Neural progenitor cell (in vitro differentiated cells): ENCODE measurements at regions not wholly inside any gene's neighbourhood (a gene's known extent, or its start where the extent isn't known, plus 50 kb on each side); places are given as distances from the start of the nearest gene placed in this dataset.

Experiments used
- DNase-seq: peaks from one replicate; pipeline ENCODE4 v3.0.0-alpha.2; 2016; ENCODE audit warnings: low spot score
- H2AFZ ChIP-seq: fragments of 200-600 bp; sonication (generic); replicated peaks from 2 replicates; pipeline ENCODE4 v1.6.1; 2016; ENCODE audit warnings: antibody characterized with exemption
- H3F3A ChIP-seq: fragments of 200-600 bp; sonication (generic); 2 replicates; pipeline ENCODE4 v1.6.1; 2016; ENCODE audit warnings: antibody characterized with exemption, low read depth
- H3K27ac ChIP-seq: fragments of 200-600 bp; sonication (generic); 2 replicates; pipeline ENCODE4 v1.5.1; 2016; ENCODE audit warnings: mild to moderate bottlenecking
- H3K27me3 ChIP-seq: fragments of 200-600 bp; sonication (generic); 2 replicates; pipeline ENCODE4 v1.6.1; 2016; ENCODE audit warnings: mild to moderate bottlenecking, moderate library complexity
- H3K36me3 ChIP-seq: fragments of 200-600 bp; sonication (generic); 2 replicates; pipeline ENCODE4 v1.5.1; 2016
- H3K4me1 ChIP-seq: fragments of 200-600 bp; sonication (generic); 2 replicates; pipeline ENCODE4 v1.6.1; 2016; ENCODE audit warnings: mixed run types
- H3K4me2 ChIP-seq: fragments of 200-600 bp; sonication (generic); 2 replicates; pipeline ENCODE4 v1.6.1; 2016
- H3K4me3 ChIP-seq: fragments of 200-600 bp; sonication (generic); 2 replicates; pipeline ENCODE4 v1.5.1; 2016
- H3K79me2 ChIP-seq: fragments of 200-600 bp; sonication (generic); 2 replicates; pipeline ENCODE4 v1.6.1; 2016; ENCODE audit warnings: low read depth
- H3K9ac ChIP-seq: fragments of 200-600 bp; sonication (generic); 2 replicates; pipeline ENCODE4 v1.6.1; 2016
- H3K9me3 ChIP-seq: fragments of 200-600 bp; sonication (generic); 2 replicates; pipeline ENCODE4 v1.5.1; 2016; ENCODE audit warnings: low read depth
- H4K20me1 ChIP-seq: fragments of 200-600 bp; sonication (generic); 2 replicates; pipeline ENCODE4 v1.6.1; 2016; ENCODE audit warnings: low read depth
- H3K27ac Mint-ChIP-seq: 3 replicates; pipeline ENCODE4 v1.8.0; 2021; ENCODE audit warnings: mixed read lengths
- H3K27me3 Mint-ChIP-seq: 2 replicates; pipeline ENCODE4 v1.8.0; 2022; ENCODE audit warnings: low read depth, mild to moderate bottlenecking, inconsistent platforms, moderate library complexity, mixed read lengths; ENCODE audit not compliant: insufficient read depth
- H3K36me3 Mint-ChIP-seq: 3 replicates; pipeline ENCODE4 v1.8.0; 2021; ENCODE audit warnings: mixed read lengths
- H3K4me1 Mint-ChIP-seq: 3 replicates; pipeline ENCODE4 v1.8.0; 2021; ENCODE audit warnings: mixed read lengths
- H3K4me3 Mint-ChIP-seq: 3 replicates; pipeline ENCODE4 v1.8.0; 2021; ENCODE audit warnings: mild to moderate bottlenecking, moderate library complexity, mixed read lengths
- H3K9me3 Mint-ChIP-seq: 3 replicates; pipeline ENCODE4 v1.8.0; 2020; ENCODE audit warnings: mixed read lengths
- CTCF ChIP-seq: fragments of 200-600 bp; sonication (generic); IDR thresholded peaks from 2 replicates; pipeline ENCODE4 v1.5.1; 2017; ENCODE audit warnings: antibody characterized with exemption, mild to moderate bottlenecking
- EZH2 ChIP-seq: fragments of 200-600 bp; sonication (generic); IDR thresholded peaks from 2 replicates; pipeline ENCODE4 v1.6.1; 2017; ENCODE audit warnings: antibody characterized with exemption, mild to moderate bottlenecking, moderate library complexity
- EZH2phosphoT487 ChIP-seq: fragments of 200-600 bp; sonication (generic); IDR thresholded peaks from 2 replicates; pipeline ENCODE4 v1.6.1; 2017; ENCODE audit warnings: antibody characterized with exemption

GRCh38 chr2:38435775-38436174, 58.7 kb upstream of the ATL2 start:
- Mint-ChIP-seq H3K4me1 (peaks cover 23% of the 10 kb centered on the region), H3K27ac (no peak overlapping the region), H3K27me3 (peaks cover 9% of the 10 kb centered on the region), H3K36me3 (no peaks in the 10 kb centered on the region), H3K4me3 (no peak overlapping the region), H3K9me3 (peaks cover 6% of the 10 kb centered on the region)
- Histone ChIP-seq H3K36me3 (no peaks in the 10 kb centered on the region), H3K4me1 (peaks cover under 1% of the 10 kb centered on the region), H3F3A (peaks cover 6% of the 10 kb centered on the region), H3K4me2 (no peak overlapping the region), H3K9ac (no peak overlapping the region), H3K9me3 (no peaks in the 10 kb centered on the region), H3K79me2 (no peaks in the 10 kb centered on the region), H4K20me1 (no peaks in the 10 kb centered on the region), H2AFZ (no peak overlapping the region), H3K27ac (no peak overlapping the region), H3K4me3 (no peak overlapping the region), H3K27me3 (no peaks in the 10 kb centered on the region)
- no peak for DNase-seq
- no peak for TF ChIP-seq EZH2
- TF ChIP-seq EZH2phosphoT487 = no peak
- no peak for TF ChIP-seq CTCF

- Mint-ChIP-seq H3K27me3 (peaks cover 9% of the 10 kb centered on the region), H3K4me1 (peaks cover 29% of the 10 kb centered on the region), H3K4me3 (no peak overlapping the region), H3K9me3 (peaks cover 6% of the 10 kb centered on the region), H3K36me3 (no peaks in the 10 kb centered on the region), H3K27ac (no peak overlapping the region)
- Histone ChIP-seq H3K4me2 (no peak overlapping the region), H3F3A (peaks cover 6% of the 10 kb centered on the region), H3K79me2 (no peaks in the 10 kb centered on the region), H2AFZ (no peak overlapping the region), H3K27me3 (no peaks in the 10 kb centered on the region), H3K36me3 (no peaks in the 10 kb centered on the region), H3K4me3 (no peak overlapping the region), H3K9ac (no peak overlapping the region), H3K4me1 (no peaks in the 10 kb centered on the region), H3K9me3 (no peaks in the 10 kb centered on the region), H3K27ac (no peak overlapping the region), H4K20me1 (no peaks in the 10 kb centered on the region)
- no peak for TF ChIP-seq CTCF
- TF ChIP-seq EZH2phosphoT487 = no peak
- no peak for TF ChIP-seq EZH2
- no peak for DNase-seq
Measured at GRCh38 chr2:38434595-38434994, 57.5 kb upstream of the ATL2 start.

- Histone ChIP-seq H3K79me2 (no peaks in the 10 kb centered on the region), H2AFZ (no peak overlapping the region), H3K27me3 (no peaks in the 10 kb centered on the region), H3K9me3 (no peaks in the 10 kb centered on the region), H3K27ac (no peak overlapping the region), H4K20me1 (no peaks in the 10 kb centered on the region), H3K9ac (no peak overlapping the region), H3K4me1 (no peaks in the 10 kb centered on the region), H3K36me3 (no peaks in the 10 kb centered on the region), H3F3A (peaks cover 6% of the 10 kb centered on the region), H3K4me3 (no peak overlapping the region), H3K4me2 (no peak overlapping the region)
- peaks cover 6% of the 10 kb centered on the region for H3K9me3 Mint-ChIP-seq
- no peak overlapping the region for H3K27ac Mint-ChIP-seq
- no peak for DNase-seq
- H3K36me3 Mint-ChIP-seq = no peaks in the 10 kb centered on the region
- no peak overlapping the region for H3K4me3 Mint-ChIP-seq
- H3K4me1 Mint-ChIP-seq = peaks cover 35% of the 10 kb centered on the region
- peaks cover 9% of the 10 kb centered on the region for H3K27me3 Mint-ChIP-seq
- no peak for TF ChIP-seq EZH2phosphoT487
- no peak for TF ChIP-seq EZH2
Measured at GRCh38 chr2:38433607-38433975, 56.5 kb upstream of the ATL2 start.

GRCh38 chr2:38432820-38433606, 55.9 kb upstream of the ATL2 start:
- H3K36me3 ChIP-seq = no peaks in the 10 kb centered on the region
- H3K4me1 ChIP-seq = no peaks in the 10 kb centered on the region
- no peaks in the 10 kb centered on the region for H4K20me1 ChIP-seq
- Mint-ChIP-seq H3K4me3 (no peak overlapping the region), H3K9me3 (peaks cover 6% of the 10 kb centered on the region), H3K36me3 (no peaks in the 10 kb centered on the region), H3K27me3 (peaks cover 9% of the 10 kb centered on the region), H3K4me1 (peaks cover 35% of the 10 kb centered on the region), H3K27ac (peak overlapping the region; percentile 24)
- no peak overlapping the region for H3K4me2 ChIP-seq
- H3K79me2 ChIP-seq = no peaks in the 10 kb centered on the region
- no peak overlapping the region for H3K27ac ChIP-seq
- no peak for DNase-seq
- no peak for TF ChIP-seq EZH2
- TF ChIP-seq CTCF = no peak
- no peak for TF ChIP-seq EZH2phosphoT487
- no peak overlapping the region for H3K9ac ChIP-seq
- H3F3A ChIP-seq = peaks cover 6% of the 10 kb centered on the region
- no peaks in the 10 kb centered on the region for H3K9me3 ChIP-seq
- no peaks in the 10 kb centered on the region for H3K27me3 ChIP-seq
- H3K4me3 ChIP-seq = no peak overlapping the region
- no peak overlapping the region for H2AFZ ChIP-seq
